Stimulated activated CD4-positive, alpha-beta T cell treated with anti-CD3 and anti-CD28 coated beads, Interleukin-15, amount 100 ng/mL, for 48 hours (primary cell): ENCODE measurements at regions not wholly inside any gene's neighbourhood (a gene's known extent, or its start where the extent isn't known, plus 50 kb on each side); places are given as distances from the start of the nearest gene placed in this dataset.

Experiments
- DNase-seq, 2 donors: peaks; one replicate each; pipeline ENCODE4 v3.0.0-alpha.2; 2020; ENCODE audit warnings: low read depth in 2 of 2

GRCh38 chr1:244346972-244347618 is 104.6 kb downstream of the ADSS2 start:
- DNase-seq, result no peak

- DNase-seq, result no peak
Observed at GRCh38 chr1:244347942-244348341, 103.8 kb downstream of the ADSS2 start.

- no peak for DNase-seq
Observed at GRCh38 chr1:244349103-244349531, 102.6 kb downstream of the ADSS2 start.

GRCh38 chr1:244349581-244350001 is 102.1 kb downstream of the ADSS2 start:
- no peak for DNase-seq

- DNase-seq, result no peak
Observed at GRCh38 chr1:244350027-244350426, 101.7 kb downstream of the ADSS2 start.

- DNase-seq, result no peak
Observed at GRCh38 chr1:244352156-244352830, 99.4 kb downstream of the ADSS2 start.

- DNase-seq, result peak in 1 of 2 donors; percentile 35
Observed at GRCh38 chr1:244353551-244354091, 98.1 kb downstream of the ADSS2 start.

GRCh38 chr1:244354810-244355278 is 96.9 kb downstream of the ADSS2 start:
- no peak for DNase-seq

GRCh38 chr1:244356376-244356775 is 95.3 kb downstream of the ADSS2 start:
- no peak for DNase-seq
